Aorta (tissue), 5 donors: ENCODE measurements at regions not wholly inside any gene's neighbourhood (a gene's known extent, or its start where the extent isn't known, plus 50 kb on each side); places are given as distances from the start of the nearest gene placed in this dataset.

Experiments used
- ATAC-seq: fragments of 200-7000 bp; cut with Tn5 transposase; one replicate; pipeline ENCODE4 v1.9.1; 2022; ENCODE audit warnings: moderate library complexity; ENCODE audit not compliant: low FRiP score
- DNase-seq, 2 donors: peaks; one replicate each; pipeline ENCODE4 v3.0.0-alpha.2; 2020
- H3K27ac ChIP-seq, 2 donors: one replicate each; pipeline ENCODE4 v1.5.1; 2013; ENCODE audit warnings: low read length in 2 of 2, mild to moderate bottlenecking in 2 of 2, moderate library complexity in 2 of 2, control low read depth in 1 of 2, inconsistent platforms in 1 of 2, low read depth in 1 of 2
- H3K27me3 ChIP-seq, 2 donors: one replicate each; pipeline ENCODE4 v1.6.1; 2013; ENCODE audit warnings: control low read depth in 1 of 2, low read length in 1 of 2, mild to moderate bottlenecking in 1 of 2, moderate library complexity in 1 of 2; ENCODE audit not compliant: insufficient read depth in 2 of 2, control insufficient read depth in 1 of 2
- H3K36me3 ChIP-seq, 2 donors: one replicate each; pipeline ENCODE4 v1.6.1; 2013; ENCODE audit warnings: control low read depth in 1 of 2, low read length in 1 of 2, mild to moderate bottlenecking in 1 of 2; ENCODE audit not compliant: insufficient read depth in 2 of 2, control insufficient read depth in 1 of 2
- H3K4me1 ChIP-seq, 2 donors: one replicate each; pipeline ENCODE4 v1.6.1; 2013; ENCODE audit warnings: low read length in 2 of 2, control low read depth in 1 of 2, mild to moderate bottlenecking in 1 of 2, moderate library complexity in 1 of 2; ENCODE audit not compliant: insufficient read depth in 2 of 2, control insufficient read depth in 1 of 2
- H3K4me3 ChIP-seq, 2 donors: one replicate each; pipeline ENCODE4 v1.5.1; 2013; ENCODE audit warnings: low read length in 2 of 2, control low read depth in 1 of 2, mild to moderate bottlenecking in 1 of 2
- H3K9me3 ChIP-seq: one replicate; pipeline ENCODE4 v1.6.1; 2013; ENCODE audit warnings: mild to moderate bottlenecking, low read length; ENCODE audit not compliant: control insufficient read depth
- WGBS, 2 donors: extraction: QIAGEN DNeasy Blood & Tissue Kit; methylation state at CpG; one replicate each; pipeline ENCODE4 v1.1.7; 2013; 5-methylcytosine and 5-hydroxymethylcytosine counted together
- intact Hi-C, 2 donors: fragments of 100-400 bp; cut with DNase I; formaldehyde crosslinking; loops; one replicate each; pipeline versions ENCODE4 v1.14.2 to v1.15.0; 2022
- donor health status: healthy with polysubstance abuse.
- donor health status: Bipolar disorder and iron deficiency.
- donor health status: DM: no; HTN: no; CAD: no.
- donor health status: DM: no; HTN: no; CAD: no.
- donor health status: DM: yes; HTN: yes; CAD: no.

GRCh38 chr3:82783194-82783593 is 1021.7 kb upstream of the GBE1 start:
- intact Hi-C loops = no loop called here
- H3K9me3 ChIP-seq = no peaks in the 10 kb centered on the region
- no peaks in the 10 kb centered on the region for H3K36me3 ChIP-seq
- ATAC-seq (no peak), DNase-seq (no peak)
- no peaks in the 10 kb centered on the region for H3K4me1 ChIP-seq
- H3K27me3 ChIP-seq = no peaks in the 10 kb centered on the region
- WGBS, 2 donors = 55 to 78% methylated on average over 3 of the region's 3 CpGs
- no peak overlapping the region for H3K4me3 ChIP-seq
- H3K27ac ChIP-seq = no peak overlapping the region

GRCh38 chr3:82773207-82773606 is 1011.8 kb upstream of the GBE1 start:
- DNase-seq (no peak), ATAC-seq (no peak)
- no peak overlapping the region for H3K4me3 ChIP-seq
- H3K27ac ChIP-seq = no peak overlapping the region
- H3K4me1 ChIP-seq = no peaks in the 10 kb centered on the region
- H3K9me3 ChIP-seq = peaks cover 2% of the 10 kb centered on the region
- intact Hi-C loops = no loop called here
- WGBS, 2 donors = 74 to 75% methylated on average over 4 of the region's 4 CpGs
- H3K27me3 ChIP-seq = no peaks in the 10 kb centered on the region
- no peaks in the 10 kb centered on the region for H3K36me3 ChIP-seq

GRCh38 chr3:82764521-82764920 is 1003.1 kb upstream of the GBE1 start:
- Histone ChIP-seq H3K4me3 (no peak overlapping the region), H3K9me3 (no peaks in the 10 kb centered on the region), H3K4me1 (no peaks in the 10 kb centered on the region), H3K27me3 (no peaks in the 10 kb centered on the region), H3K27ac (no peak overlapping the region), H3K36me3 (no peaks in the 10 kb centered on the region)
- intact Hi-C loops = no loop called here
- DNase-seq (no peak), ATAC-seq (no peak)
- 93 to 98% methylated on average over 1 of the region's 1 CpG for WGBS, 2 donors

- Histone ChIP-seq H3K4me1 (no peaks in the 10 kb centered on the region), H3K27me3 (no peaks in the 10 kb centered on the region), H3K36me3 (no peaks in the 10 kb centered on the region), H3K27ac (no peak overlapping the region), H3K4me3 (no peak overlapping the region), H3K9me3 (no peaks in the 10 kb centered on the region)
- DNase-seq (no peak), ATAC-seq (no peak)
- intact Hi-C loops = no loop called here
- WGBS, 2 donors = 73 to 79% methylated on average over 1 of the region's 1 CpG
Observed at GRCh38 chr3:82761858-82762257, 1000.4 kb upstream of the GBE1 start.

- 71 to 77% methylated on average over 1 of the region's 1 CpG for WGBS, 2 donors
- Histone ChIP-seq H3K36me3 (no peaks in the 10 kb centered on the region), H3K27me3 (no peaks in the 10 kb centered on the region), H3K9me3 (peaks cover 1% of the 10 kb centered on the region), H3K4me3 (no peak overlapping the region), H3K4me1 (no peaks in the 10 kb centered on the region), H3K27ac (no peak overlapping the region)
- intact Hi-C loops = no loop called here
- ATAC-seq = no peak
- DNase-seq = no peak
Observed at GRCh38 chr3:82745544-82745943, 984.1 kb upstream of the GBE1 start.

- ATAC-seq (no peak), DNase-seq (no peak)
- Histone ChIP-seq H3K27me3 (no peaks in the 10 kb centered on the region), H3K9me3 (peaks cover 1% of the 10 kb centered on the region), H3K36me3 (no peaks in the 10 kb centered on the region), H3K27ac (no peak overlapping the region), H3K4me1 (no peaks in the 10 kb centered on the region), H3K4me3 (no peak overlapping the region)
- 76 to 84% methylated on average over 5 of the region's 5 CpGs for WGBS, 2 donors
- intact Hi-C loops = no loop called here
Observed at GRCh38 chr3:82743196-82743595, 981.8 kb upstream of the GBE1 start.

GRCh38 chr3:82741346-82741745 is 979.9 kb upstream of the GBE1 start:
- WGBS, 2 donors = 80 to 89% methylated on average over 2 of the region's 2 CpGs
- Histone ChIP-seq H3K9me3 (peaks cover 1% of the 10 kb centered on the region), H3K27ac (no peak overlapping the region), H3K4me1 (no peaks in the 10 kb centered on the region), H3K36me3 (no peaks in the 10 kb centered on the region), H3K4me3 (no peak overlapping the region), H3K27me3 (no peaks in the 10 kb centered on the region)
- DNase-seq (no peak), ATAC-seq (no peak)
- intact Hi-C loops = no loop called here

GRCh38 chr3:82739390-82739789 is 977.9 kb upstream of the GBE1 start:
- intact Hi-C loops = no loop called here
- no peak for ATAC-seq
- H3K4me3 ChIP-seq = no peak overlapping the region
- no peak overlapping the region for H3K27ac ChIP-seq
- WGBS, 2 donors = 55 to 60% methylated on average over 1 of the region's 1 CpG
- H3K4me1 ChIP-seq = no peaks in the 10 kb centered on the region
- peaks cover 1% of the 10 kb centered on the region for H3K9me3 ChIP-seq
- no peaks in the 10 kb centered on the region for H3K36me3 ChIP-seq
- no peak for DNase-seq
- H3K27me3 ChIP-seq = no peaks in the 10 kb centered on the region

GRCh38 chr3:82736696-82737277 is 975.3 kb upstream of the GBE1 start:
- Histone ChIP-seq H3K36me3 (no peaks in the 10 kb centered on the region), H3K27ac (no peak overlapping the region), H3K9me3 (peaks cover 2% of the 10 kb centered on the region), H3K27me3 (no peaks in the 10 kb centered on the region), H3K4me3 (no peak overlapping the region), H3K4me1 (no peaks in the 10 kb centered on the region)
- WGBS, 2 donors = 74 to 83% methylated on average over 5 of the region's 5 CpGs
- intact Hi-C loops = no loop called here
- DNase-seq (no peak), ATAC-seq (no peak)
